ENCODE measurements at regions not wholly inside any gene's neighbourhood (a gene's known extent, or its start where the extent isn't known, plus 50 kb on each side); places are given as distances from the start of the nearest gene placed in this dataset.
A peak's percentile ranks its signal among the peaks of the same experiment; 100 is the strongest.
"Not testable (repeated sequence)": the region's sequence is repeated elsewhere in the genome, so short reads cannot be mapped to it uniquely, and the experiment has no call there.

GRCh38 chr2:234374150-234374508, 122.8 kb downstream of the ARL4C start:
- no peak for DNase-seq (ENCODE audit: low read depth)

DNA sequence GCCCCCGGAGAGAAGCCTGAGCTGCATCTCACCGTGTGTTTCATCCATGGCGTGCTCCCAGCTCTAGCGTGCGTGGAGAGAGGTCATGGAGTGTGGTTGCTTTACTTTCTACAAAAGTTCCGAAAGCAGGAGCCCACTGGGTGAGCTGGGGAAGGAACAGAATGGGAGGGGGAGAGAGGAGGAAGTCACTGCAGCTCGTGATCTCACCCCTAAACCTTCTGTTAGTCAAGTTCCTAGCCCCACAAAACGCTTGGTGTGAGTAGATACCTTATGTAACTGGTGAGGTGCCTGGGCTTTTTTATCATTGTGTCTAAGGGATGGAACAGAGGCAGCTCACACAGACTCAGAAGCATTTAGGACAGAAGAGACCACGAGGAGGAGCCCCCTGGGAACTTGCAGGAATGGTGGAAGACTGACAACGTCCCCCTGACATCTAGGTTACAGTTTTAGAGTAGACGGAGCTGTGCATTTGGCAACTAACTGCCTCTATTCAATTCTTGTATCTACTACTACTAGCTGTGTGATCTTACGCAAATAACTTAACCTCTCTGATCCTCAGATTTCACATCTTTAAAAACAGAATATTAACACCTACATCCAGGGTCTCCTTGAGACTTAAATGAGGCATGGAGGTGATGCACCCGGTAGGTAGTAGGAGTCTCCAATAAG, 123.3 kb downstream of the ARL4C start:
- no peak for DNase-seq (ENCODE audit: low read depth)

GRCh38 chr2:234373060-234373459, 123.8 kb downstream of the ARL4C start:
- no peak for DNase-seq (ENCODE audit: low read depth)

GRCh38 chr2:234372506-234372905, 124.4 kb downstream of the ARL4C start:
- no peak for DNase-seq (ENCODE audit: low read depth)

- DNase-seq (ENCODE audit: low read depth): no peak
Observed at GRCh38 chr2:234368861-234369261, 128.0 kb downstream of the ARL4C start.

- DNase-seq (ENCODE audit: low read depth): peak; percentile 44
Observed at GRCh38 chr2:234366891-234367290, 130.0 kb downstream of the ARL4C start.

- no peak for DNase-seq (ENCODE audit: low read depth)
Observed at GRCh38 chr2:234364661-234365060, 132.2 kb downstream of the ARL4C start.

DNA sequence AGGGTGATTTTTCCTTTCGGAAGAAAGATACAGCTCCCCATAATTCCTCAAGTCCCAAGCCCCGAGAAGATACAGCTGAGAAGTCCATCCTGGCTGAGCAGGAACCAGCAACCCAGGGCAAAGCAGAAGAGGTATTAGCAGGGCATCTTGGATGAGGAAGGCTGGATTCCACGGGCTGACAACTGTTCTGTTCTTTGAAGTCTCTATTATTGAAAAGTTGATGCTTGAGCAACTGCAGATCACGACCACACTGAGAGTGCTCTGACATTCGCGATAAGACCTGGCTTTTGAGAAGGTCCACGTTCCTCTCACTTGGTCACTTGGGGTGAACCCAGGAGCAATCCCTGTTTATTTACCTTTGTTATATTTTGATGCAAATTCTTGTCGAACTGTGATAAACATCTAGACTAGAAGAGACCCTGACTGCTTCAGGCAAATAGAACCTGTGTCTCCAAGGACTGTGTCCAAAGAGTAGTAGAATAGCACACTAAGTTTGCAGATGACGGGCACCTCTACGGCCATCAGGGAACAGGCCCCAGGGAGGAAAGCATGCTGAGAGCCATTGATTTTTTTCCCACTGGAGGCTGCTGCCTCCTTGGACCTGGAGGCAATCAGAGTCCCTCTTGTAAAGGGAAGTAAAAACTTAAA, 133.1 kb downstream of the ARL4C start:
- DNase-seq (ENCODE audit: low read depth): no peak

- no peak for DNase-seq (ENCODE audit: low read depth)
Observed at GRCh38 chr2:234363011-234363487, 133.8 kb downstream of the ARL4C start.

- DNase-seq (ENCODE audit: low read depth): not testable (repeated sequence)
Observed at GRCh38 chr2:234360313-234360975, 136.4 kb downstream of the ARL4C start.

DNA sequence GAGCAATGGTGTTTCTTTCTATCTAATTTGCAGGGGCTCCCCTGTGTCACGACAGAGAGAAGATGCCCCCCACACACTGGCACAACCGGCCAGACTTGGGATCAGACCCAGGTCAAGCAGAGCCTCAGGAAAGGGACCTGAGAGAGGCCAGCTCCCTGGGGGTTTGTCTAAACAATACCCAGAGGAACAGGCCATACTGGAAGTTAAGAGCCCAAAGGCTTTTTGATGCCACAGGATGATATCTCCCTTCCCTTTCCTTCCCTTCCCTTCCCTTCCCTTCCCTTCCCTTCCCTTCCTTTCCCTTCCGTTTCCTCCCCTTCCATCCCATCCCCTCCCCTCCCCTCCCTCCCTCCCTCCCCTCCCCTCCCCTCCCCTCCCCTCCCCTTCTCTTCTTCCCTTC, 139.2 kb downstream of the ARL4C start:
- no peak for DNase-seq (ENCODE audit: low read depth)

GRCh38 chr2:234355808-234356365, 141.0 kb downstream of the ARL4C start:
- no peak for DNase-seq (ENCODE audit: low read depth)

DNA sequence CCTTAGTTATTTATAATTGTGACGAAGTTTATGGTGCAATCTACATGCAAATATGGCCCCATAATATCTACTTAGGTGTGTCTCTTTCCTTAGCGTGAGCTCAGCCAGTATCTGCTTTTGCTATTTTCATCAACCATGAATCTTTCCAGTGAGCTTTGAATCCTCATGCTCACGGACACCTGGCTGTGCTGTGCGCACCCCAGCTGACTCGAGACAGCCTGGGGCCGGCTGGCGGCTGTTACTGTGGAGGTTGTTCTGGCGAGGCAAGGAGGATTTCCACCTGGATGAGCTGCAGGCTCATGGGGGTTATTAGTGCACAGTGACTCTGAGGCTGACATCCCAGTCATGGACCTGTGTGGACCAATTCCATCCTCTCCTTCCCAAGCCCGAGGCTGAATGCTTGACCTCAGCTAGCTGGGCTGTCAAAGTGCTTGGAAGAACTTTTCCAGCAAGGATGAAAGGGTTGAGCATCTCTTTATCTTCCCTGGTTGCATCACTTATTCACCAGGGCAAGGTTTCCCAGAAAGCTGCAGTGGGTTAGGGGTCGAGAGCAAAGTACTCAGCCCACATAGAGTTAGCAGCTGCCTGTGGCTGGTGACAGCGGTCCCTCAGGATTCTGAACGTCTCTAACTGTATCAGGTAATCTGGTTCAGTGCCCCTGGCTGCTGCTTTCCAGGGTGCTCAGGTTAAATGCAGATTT, 141.7 kb downstream of the ARL4C start:
- DNase-seq (ENCODE audit: low read depth): no peak

DNA sequence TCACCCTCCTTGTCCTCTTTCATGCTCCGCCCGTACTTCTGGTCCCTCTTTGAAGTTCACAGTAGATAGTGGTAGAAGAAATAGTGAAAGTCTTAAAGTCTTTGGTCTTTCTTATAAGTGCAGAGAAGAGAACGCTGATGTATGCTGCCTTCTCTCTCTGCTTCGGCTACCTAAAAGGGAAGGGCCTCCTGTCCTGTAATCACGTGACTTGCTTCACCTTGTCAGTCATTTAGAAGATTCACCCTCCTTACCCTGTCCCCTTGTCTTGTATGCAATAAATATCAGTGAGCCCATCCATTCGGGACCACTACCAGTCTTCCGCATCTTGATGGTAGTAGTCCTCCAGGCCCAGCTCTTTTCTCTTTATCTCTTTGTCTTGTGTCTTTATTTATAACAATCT, 144.6 kb downstream of the ARL4C start:
- no peak for DNase-seq (ENCODE audit: low read depth)

- DNase-seq (ENCODE audit: low read depth): not testable (repeated sequence)
Observed at GRCh38 chr2:234351866-234352265, 145.0 kb downstream of the ARL4C start.

DNA sequence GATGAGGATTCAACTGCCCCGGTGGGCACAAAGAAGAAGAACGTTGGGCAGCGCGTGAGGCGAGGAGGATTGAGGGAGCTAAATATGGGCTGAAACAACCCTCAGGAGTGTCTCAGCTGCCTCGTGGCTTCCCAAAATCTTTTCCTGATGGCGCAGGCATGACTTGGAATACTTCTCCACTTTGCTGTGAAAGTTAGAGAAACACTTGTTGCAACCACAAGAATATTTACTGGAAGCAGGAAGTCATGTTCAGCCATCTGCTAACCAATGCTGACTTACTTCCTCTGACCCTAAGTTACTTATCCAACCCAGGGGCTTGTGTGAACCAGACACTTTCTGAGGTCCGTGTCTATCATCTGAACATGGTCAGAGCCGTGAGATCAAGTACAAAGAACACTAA, 148.8 kb downstream of the ARL4C start:
- DNase-seq (ENCODE audit: low read depth): no peak

DNA sequence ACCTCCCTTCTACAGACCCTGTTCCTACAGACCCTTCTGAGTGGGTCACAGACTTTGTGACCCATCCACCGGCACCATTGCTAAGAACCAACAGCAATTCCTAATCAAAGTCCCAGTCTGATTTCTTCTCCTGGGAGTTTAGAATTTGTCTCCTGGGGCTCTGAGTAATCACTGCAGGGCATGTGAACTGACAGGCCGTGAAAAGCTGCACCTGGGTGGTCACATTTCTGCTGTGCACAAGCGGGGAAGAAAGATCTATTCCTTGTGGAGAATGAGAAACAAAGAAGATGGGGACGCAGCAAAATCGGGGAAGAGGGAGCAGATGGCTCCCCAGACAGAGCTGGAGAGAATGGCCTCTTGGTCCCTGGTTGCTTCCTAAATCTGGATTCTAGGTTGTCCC, 151.0 kb downstream of the ARL4C start:
- no peak for DNase-seq (ENCODE audit: low read depth)

DNA sequence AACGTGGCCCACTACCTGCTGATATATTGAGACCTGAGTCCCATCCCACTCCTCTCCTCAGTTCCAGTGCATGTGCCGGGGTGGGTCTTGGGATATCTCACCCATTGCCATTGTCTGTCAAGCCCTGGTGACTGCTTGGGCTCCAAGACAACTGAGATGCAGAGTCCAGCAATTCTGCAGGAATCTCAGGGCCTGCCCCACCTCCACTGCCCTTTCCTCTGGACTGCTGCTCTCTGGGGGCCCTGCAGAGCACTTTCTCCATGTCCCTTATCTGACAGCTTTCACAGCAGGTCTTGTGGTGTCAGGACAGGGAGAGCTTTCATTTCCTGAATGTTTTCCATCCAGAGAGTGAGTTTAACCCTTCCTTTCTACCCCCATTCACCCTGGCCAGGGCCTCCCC, 152.9 kb downstream of the ARL4C start:
- no peak for DNase-seq (ENCODE audit: low read depth)

DNA sequence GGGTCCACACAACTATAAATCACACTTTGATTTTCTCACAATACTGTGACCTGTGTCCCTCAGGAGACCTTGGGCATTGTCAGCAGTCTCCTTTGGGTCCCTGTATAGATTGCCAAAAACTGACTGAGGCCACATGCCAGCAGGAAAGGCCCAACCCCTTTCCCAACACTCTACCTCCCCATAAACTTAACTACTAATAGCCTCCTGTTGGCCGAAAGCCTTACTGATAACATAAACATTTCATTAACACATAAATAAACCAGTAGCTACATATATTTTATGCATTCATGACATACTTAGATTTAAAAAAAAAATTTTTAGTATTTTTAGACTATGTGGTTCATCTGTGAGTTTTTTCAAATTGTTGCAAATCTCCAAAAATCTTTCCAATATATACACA, 153.5 kb downstream of the ARL4C start:
- no peak for DNase-seq (ENCODE audit: low read depth)

- DNase-seq (ENCODE audit: low read depth): peak; percentile 24
Observed at GRCh38 chr2:234341306-234341985, 155.4 kb downstream of the ARL4C start.

GRCh38 chr2:234339501-234339900, 157.4 kb downstream of the ARL4C start:
- DNase-seq (ENCODE audit: low read depth): no peak

GRCh38 chr2:234339011-234339410, 157.9 kb downstream of the ARL4C start:
- DNase-seq (ENCODE audit: low read depth): no peak
